GM12878 (cell line): ENCODE measurements at regions not wholly inside any gene's neighbourhood (a gene's known extent, or its start where the extent isn't known, plus 50 kb on each side); places are given as distances from the start of the nearest gene placed in this dataset.

Experiments used
- BACH1 ChIP-seq: fragments of 450-650 bp; IDR thresholded peaks from 2 replicates; pipeline ENCODE4 v1.6.1; 2017; ENCODE audit warnings: mild to moderate bottlenecking, borderline replicate concordance
- EZH2 ChIP-seq: IDR thresholded peaks from 2 replicates; pipeline ENCODE4 v1.6.1; 2012; ENCODE audit warnings: low read depth, mild to moderate bottlenecking, control low read depth, inconsistent platforms, low read length, borderline replicate concordance; ENCODE audit not compliant: control insufficient read depth
- IKZF1 ChIP-seq: fragments of 450-650 bp; conservative IDR thresholded peaks from 2 replicates; pipeline ENCODE4 v1.6.1; 2017; ENCODE audit warnings: antibody characterized with exemption, mild to moderate bottlenecking
- KDM1A ChIP-seq: fragments of 200-600 bp; sonication (generic); IDR thresholded peaks from 2 replicates; pipeline ENCODE4 v1.6.1; 2016; ENCODE audit warnings: borderline replicate concordance
- POLR2AphosphoS5 ChIP-seq: IDR thresholded peaks from 2 replicates; pipeline ENCODE4 v1.6.1; 2011; ENCODE audit warnings: mild to moderate bottlenecking, low read length, inconsistent platforms
- RAD21 ChIP-seq: IDR thresholded peaks from 2 replicates; pipeline ENCODE4 v1.6.1; 2011; ENCODE audit warnings: mild to moderate bottlenecking, low read depth, low read length, moderate library complexity; ENCODE audit not compliant: insufficient read depth
- SP1 ChIP-seq: IDR thresholded peaks from one replicate; pipeline ENCODE4 v1.6.1; 2011; ENCODE audit warnings: low read depth, low read length
- SRF ChIP-seq, 2 experiments: IDR thresholded peaks; 2 replicates each; pipeline ENCODE4 v1.6.1; 2011; ENCODE audit warnings: low read depth in 2 of 2, low read length in 2 of 2, mild to moderate bottlenecking in 1 of 2, moderate library complexity in 1 of 2
- TF ChIP-seq, protein P1 (sequence below): fragments of 450-650 bp; conservative IDR thresholded peaks from 2 replicates; pipeline ENCODE4 v1.6.1; 2017; ENCODE audit warnings: mild to moderate bottlenecking, moderate library complexity
- TF ChIP-seq, protein P2 (sequence below), 3 experiments: IDR thresholded peaks in 2 of 3; conservative IDR thresholded peaks in 1 of 3; 2 replicates each; pipeline ENCODE4 v1.5.1; 2011; ENCODE audit warnings: low read depth in 3 of 3, low read length in 3 of 3, mild to moderate bottlenecking in 3 of 3, control low read depth in 2 of 3, moderate library complexity in 2 of 3, inconsistent platforms in 1 of 3, mixed read lengths in 1 of 3; ENCODE audit not compliant: control insufficient read depth in 2 of 3, insufficient read depth in 1 of 3; ENCODE audit errors: extremely low read depth in 1 of 3
- TF ChIP-seq, protein P3 (sequence below): IDR thresholded peaks from 2 replicates; pipeline ENCODE4 v1.6.1; 2011; ENCODE audit warnings: mild to moderate bottlenecking, low read depth, low read length, moderate library complexity; ENCODE audit not compliant: insufficient replicate concordance
- TF ChIP-seq, protein P4 (sequence below): fragments of 450-650 bp; formaldehyde crosslinking; IDR thresholded peaks from 2 replicates; pipeline ENCODE4 v1.5.0; 2022; ENCODE audit warnings: mild to moderate bottlenecking, missing genetic modification characterization

DNA sequence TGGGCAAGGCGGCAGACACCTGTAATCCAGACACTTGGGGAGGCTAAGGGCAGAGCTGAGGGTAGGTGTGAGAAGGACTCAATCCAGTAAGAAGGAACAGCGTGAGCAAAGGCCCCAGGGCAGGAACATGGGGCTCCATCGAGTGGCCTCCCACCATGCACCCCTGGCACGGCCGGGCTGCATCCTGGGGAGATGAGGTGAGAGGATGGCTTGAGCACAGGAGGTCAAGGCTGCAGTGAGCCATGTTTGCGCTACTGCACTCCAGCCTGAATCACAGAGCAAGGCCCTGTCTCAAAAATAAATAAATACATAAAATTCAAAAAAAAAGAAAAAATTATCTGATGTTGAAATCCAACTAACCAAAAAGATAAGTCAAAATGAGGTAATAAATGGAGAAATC is 58.5 kb downstream of the ARL6IP4 start:
- TF ChIP-seq, protein P1, sequence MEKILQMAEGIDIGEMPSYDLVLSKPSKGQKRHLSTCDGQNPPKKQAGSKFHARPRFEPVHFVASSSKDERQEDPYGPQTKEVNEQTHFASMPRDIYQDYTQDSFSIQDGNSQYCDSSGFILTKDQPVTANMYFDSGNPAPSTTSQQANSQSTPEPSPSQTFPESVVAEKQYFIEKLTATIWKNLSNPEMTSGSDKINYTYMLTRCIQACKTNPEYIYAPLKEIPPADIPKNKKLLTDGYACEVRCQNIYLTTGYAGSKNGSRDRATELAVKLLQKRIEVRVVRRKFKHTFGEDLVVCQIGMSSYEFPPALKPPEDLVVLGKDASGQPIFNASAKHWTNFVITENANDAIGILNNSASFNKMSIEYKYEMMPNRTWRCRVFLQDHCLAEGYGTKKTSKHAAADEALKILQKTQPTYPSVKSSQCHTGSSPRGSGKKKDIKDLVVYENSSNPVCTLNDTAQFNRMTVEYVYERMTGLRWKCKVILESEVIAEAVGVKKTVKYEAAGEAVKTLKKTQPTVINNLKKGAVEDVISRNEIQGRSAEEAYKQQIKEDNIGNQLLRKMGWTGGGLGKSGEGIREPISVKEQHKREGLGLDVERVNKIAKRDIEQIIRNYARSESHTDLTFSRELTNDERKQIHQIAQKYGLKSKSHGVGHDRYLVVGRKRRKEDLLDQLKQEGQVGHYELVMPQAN = no peak
- TF ChIP-seq, protein P2, sequence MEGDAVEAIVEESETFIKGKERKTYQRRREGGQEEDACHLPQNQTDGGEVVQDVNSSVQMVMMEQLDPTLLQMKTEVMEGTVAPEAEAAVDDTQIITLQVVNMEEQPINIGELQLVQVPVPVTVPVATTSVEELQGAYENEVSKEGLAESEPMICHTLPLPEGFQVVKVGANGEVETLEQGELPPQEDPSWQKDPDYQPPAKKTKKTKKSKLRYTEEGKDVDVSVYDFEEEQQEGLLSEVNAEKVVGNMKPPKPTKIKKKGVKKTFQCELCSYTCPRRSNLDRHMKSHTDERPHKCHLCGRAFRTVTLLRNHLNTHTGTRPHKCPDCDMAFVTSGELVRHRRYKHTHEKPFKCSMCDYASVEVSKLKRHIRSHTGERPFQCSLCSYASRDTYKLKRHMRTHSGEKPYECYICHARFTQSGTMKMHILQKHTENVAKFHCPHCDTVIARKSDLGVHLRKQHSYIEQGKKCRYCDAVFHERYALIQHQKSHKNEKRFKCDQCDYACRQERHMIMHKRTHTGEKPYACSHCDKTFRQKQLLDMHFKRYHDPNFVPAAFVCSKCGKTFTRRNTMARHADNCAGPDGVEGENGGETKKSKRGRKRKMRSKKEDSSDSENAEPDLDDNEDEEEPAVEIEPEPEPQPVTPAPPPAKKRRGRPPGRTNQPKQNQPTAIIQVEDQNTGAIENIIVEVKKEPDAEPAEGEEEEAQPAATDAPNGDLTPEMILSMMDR (IDR thresholded peaks at IDR 0.05 in 2 of 3, conservative IDR thresholded peaks at IDR 0.05 in 1 of 3; ENCODE audit: control insufficient read depth in 2 of 3, extremely low read depth in 1 of 3, insufficient read depth in 1 of 3, low read depth in 3 of 3, low read length in 3 of 3) = no peak
- TF ChIP-seq, protein P3, sequence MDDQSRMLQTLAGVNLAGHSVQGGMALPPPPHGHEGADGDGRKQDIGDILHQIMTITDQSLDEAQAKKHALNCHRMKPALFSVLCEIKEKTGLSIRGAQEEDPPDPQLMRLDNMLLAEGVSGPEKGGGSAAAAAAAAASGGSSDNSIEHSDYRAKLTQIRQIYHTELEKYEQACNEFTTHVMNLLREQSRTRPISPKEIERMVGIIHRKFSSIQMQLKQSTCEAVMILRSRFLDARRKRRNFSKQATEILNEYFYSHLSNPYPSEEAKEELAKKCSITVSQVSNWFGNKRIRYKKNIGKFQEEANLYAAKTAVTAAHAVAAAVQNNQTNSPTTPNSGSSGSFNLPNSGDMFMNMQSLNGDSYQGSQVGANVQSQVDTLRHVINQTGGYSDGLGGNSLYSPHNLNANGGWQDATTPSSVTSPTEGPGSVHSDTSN = no peak
- TF ChIP-seq POLR2AphosphoS5 (no peak), KDM1A (no peak), IKZF1 (no peak), EZH2 (no peak), BACH1 (no peak), SRF (IDR thresholded peaks at IDR 0.05; ENCODE audit: low read depth in 2 of 2, low read length in 2 of 2) (no peak), SP1 (no peak), RAD21 (no peak)
- TF ChIP-seq, protein P4, sequence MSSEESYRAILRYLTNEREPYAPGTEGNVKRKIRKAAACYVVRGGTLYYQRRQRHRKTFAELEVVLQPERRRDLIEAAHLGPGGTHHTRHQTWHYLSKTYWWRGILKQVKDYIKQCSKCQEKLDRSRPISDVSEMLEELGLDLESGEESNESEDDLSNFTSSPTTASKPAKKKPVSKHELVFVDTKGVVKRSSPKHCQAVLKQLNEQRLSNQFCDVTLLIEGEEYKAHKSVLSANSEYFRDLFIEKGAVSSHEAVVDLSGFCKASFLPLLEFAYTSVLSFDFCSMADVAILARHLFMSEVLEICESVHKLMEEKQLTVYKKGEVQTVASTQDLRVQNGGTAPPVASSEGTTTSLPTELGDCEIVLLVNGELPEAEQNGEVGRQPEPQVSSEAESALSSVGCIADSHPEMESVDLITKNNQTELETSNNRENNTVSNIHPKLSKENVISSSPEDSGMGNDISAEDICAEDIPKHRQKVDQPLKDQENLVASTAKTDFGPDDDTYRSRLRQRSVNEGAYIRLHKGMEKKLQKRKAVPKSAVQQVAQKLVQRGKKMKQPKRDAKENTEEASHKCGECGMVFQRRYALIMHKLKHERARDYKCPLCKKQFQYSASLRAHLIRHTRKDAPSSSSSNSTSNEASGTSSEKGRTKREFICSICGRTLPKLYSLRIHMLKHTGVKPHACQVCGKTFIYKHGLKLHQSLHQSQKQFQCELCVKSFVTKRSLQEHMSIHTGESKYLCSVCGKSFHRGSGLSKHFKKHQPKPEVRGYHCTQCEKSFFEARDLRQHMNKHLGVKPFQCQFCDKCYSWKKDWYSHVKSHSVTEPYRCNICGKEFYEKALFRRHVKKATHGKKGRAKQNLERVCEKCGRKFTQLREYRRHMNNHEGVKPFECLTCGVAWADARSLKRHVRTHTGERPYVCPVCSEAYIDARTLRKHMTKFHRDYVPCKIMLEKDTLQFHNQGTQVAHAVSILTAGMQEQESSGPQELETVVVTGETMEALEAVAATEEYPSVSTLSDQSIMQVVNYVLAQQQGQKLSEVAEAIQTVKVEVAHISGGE (CRISPR knock-in tag) = no peak
